ENCODE measurements at regions not wholly inside any gene's neighbourhood (a gene's known extent, or its start where the extent isn't known, plus 50 kb on each side); places are given as distances from the start of the nearest gene placed in this dataset.

GRCh38 chr6:141641951-141642350 lies 490.8 kb upstream of the GJE1 start:
- DNase-seq (ENCODE audit: low read depth), result no peak
- H3K4me3 ChIP-seq (ENCODE audit: low read depth, low read length), result no peak overlapping the region
- TF ChIP-seq CTCF (IDR thresholded peaks at IDR 0.05; ENCODE audit: control insufficient read depth, extremely low read depth, insufficient read depth), result no peak

GRCh38 chr6:141641406-141641805 lies 491.3 kb upstream of the GJE1 start:
- DNase-seq (ENCODE audit: low read depth), result no peak
- TF ChIP-seq CTCF (IDR thresholded peaks at IDR 0.05; ENCODE audit: control insufficient read depth, extremely low read depth, insufficient read depth), result peak; percentile 18; the same call in 1 of the 2 replicates
- no peak overlapping the region for H3K4me3 ChIP-seq (ENCODE audit: low read depth, low read length)

- no peak overlapping the region for H3K4me3 ChIP-seq (ENCODE audit: low read depth, low read length)
- DNase-seq (ENCODE audit: low read depth), result no peak
- no peak for TF ChIP-seq CTCF (IDR thresholded peaks at IDR 0.05; ENCODE audit: control insufficient read depth, extremely low read depth, insufficient read depth)
Measured at GRCh38 chr6:141635621-141636020, 497.1 kb upstream of the GJE1 start.

- no peak for DNase-seq (ENCODE audit: low read depth)
- H3K4me3 ChIP-seq (ENCODE audit: low read depth, low read length), result no peak overlapping the region
- no peak for TF ChIP-seq CTCF (IDR thresholded peaks at IDR 0.05; ENCODE audit: control insufficient read depth, extremely low read depth, insufficient read depth)
Measured at GRCh38 chr6:141634269-141634668, 498.5 kb upstream of the GJE1 start.

GRCh38 chr6:141624301-141624700 lies 508.4 kb upstream of the GJE1 start:
- no peak for DNase-seq (ENCODE audit: low read depth)
- no peak overlapping the region for H3K4me3 ChIP-seq (ENCODE audit: low read depth, low read length)
- TF ChIP-seq CTCF (IDR thresholded peaks at IDR 0.05; ENCODE audit: control insufficient read depth, extremely low read depth, insufficient read depth), result no peak

- H3K4me3 ChIP-seq (ENCODE audit: low read depth, low read length), result no peak overlapping the region
- TF ChIP-seq CTCF (IDR thresholded peaks at IDR 0.05; ENCODE audit: control insufficient read depth, extremely low read depth, insufficient read depth), result no peak
- DNase-seq (ENCODE audit: low read depth), result no peak
Measured at GRCh38 chr6:141618180-141618581, 514.5 kb upstream of the GJE1 start.

- no peak overlapping the region for H3K4me3 ChIP-seq (ENCODE audit: low read depth, low read length)
- no peak for TF ChIP-seq CTCF (IDR thresholded peaks at IDR 0.05; ENCODE audit: control insufficient read depth, extremely low read depth, insufficient read depth)
- no peak for DNase-seq (ENCODE audit: low read depth)
Measured at GRCh38 chr6:141610741-141611140, 522.0 kb upstream of the GJE1 start.
